ENCODE measurements at regions not wholly inside any gene's neighbourhood (a gene's known extent, or its start where the extent isn't known, plus 50 kb on each side); places are given as distances from the start of the nearest gene placed in this dataset.

- no peaks in the 10 kb centered on the region for H3K9me3 ChIP-seq (ENCODE audit: control insufficient read depth in 4 of 4, low read length in 3 of 4)
- H3K4me1 ChIP-seq (ENCODE audit: control insufficient read depth in 4 of 4, insufficient read depth in 4 of 4, low read length in 3 of 4): no peaks in the 10 kb centered on the region
- no peak overlapping the region for H3K27ac ChIP-seq (ENCODE audit: low read depth in 1 of 2, low read length in 2 of 2)
- no peaks in the 10 kb centered on the region for H3K27me3 ChIP-seq (ENCODE audit: control insufficient read depth in 4 of 4, insufficient read depth in 4 of 4, low read length in 3 of 4)
- no peaks in the 10 kb centered on the region for H3K36me3 ChIP-seq (ENCODE audit: control insufficient read depth in 4 of 4, insufficient read depth in 3 of 4, low read depth in 1 of 4, low read length in 3 of 4)
- DNase-seq (ENCODE audit: low spot score): no peak
- no peak overlapping the region for H3K4me3 ChIP-seq (ENCODE audit: low read depth in 1 of 3, low read length in 3 of 3)
- 63% methylated on average over 5 of the region's 5 CpGs for WGBS
- no peak overlapping the region for H3K9ac ChIP-seq (ENCODE audit: low read depth in 1 of 2, low read length in 2 of 2)
- TF ChIP-seq SP1 (IDR thresholded peaks at IDR 0.05): no peak
- no peak for TF ChIP-seq FOXA2 (IDR thresholded peaks at IDR 0.05)
- no peak for TF ChIP-seq GABPA (IDR thresholded peaks at IDR 0.05 in 1 of 2, conservative IDR thresholded peaks at IDR 0.05 in 1 of 2)
- TF ChIP-seq RAD21 (IDR thresholded peaks at IDR 0.05): no peak
- TF ChIP-seq TAF1 (conservative IDR thresholded peaks at IDR 0.05): no peak
- no peak for TF ChIP-seq FOXA1 (IDR thresholded peaks at IDR 0.05)
- no peak for TF ChIP-seq HNF4A (conservative IDR thresholded peaks at IDR 0.05)
- TF ChIP-seq YY1 (IDR thresholded peaks at IDR 0.05): no peak
- TF ChIP-seq HNF4G (IDR thresholded peaks at IDR 0.05): no peak
- TF ChIP-seq CTCF (IDR thresholded peaks at IDR 0.05; ENCODE audit: low read depth, low read length, missing input control): no peak
- TF ChIP-seq REST (IDR thresholded peaks at IDR 0.05): no peak
- no peak for TF ChIP-seq ATF3 (IDR thresholded peaks at IDR 0.05)
Measured at GRCh38 chr10:109743146-109743545, 180.2 kb downstream of the XPNPEP1 start.

- H3K36me3 ChIP-seq (ENCODE audit: control insufficient read depth in 4 of 4, insufficient read depth in 3 of 4, low read depth in 1 of 4, low read length in 3 of 4): no peaks in the 10 kb centered on the region
- H3K27me3 ChIP-seq (ENCODE audit: control insufficient read depth in 4 of 4, insufficient read depth in 4 of 4, low read length in 3 of 4): no peaks in the 10 kb centered on the region
- no peaks in the 10 kb centered on the region for H3K4me1 ChIP-seq (ENCODE audit: control insufficient read depth in 4 of 4, insufficient read depth in 4 of 4, low read length in 3 of 4)
- H3K4me3 ChIP-seq (ENCODE audit: low read depth in 1 of 3, low read length in 3 of 3): no peak overlapping the region
- no peak overlapping the region for H3K9ac ChIP-seq (ENCODE audit: low read depth in 1 of 2, low read length in 2 of 2)
- H3K27ac ChIP-seq (ENCODE audit: low read depth in 1 of 2, low read length in 2 of 2): no peak overlapping the region
- DNase-seq (ENCODE audit: low spot score): no peak
- TF ChIP-seq YY1 (IDR thresholded peaks at IDR 0.05) (no peak), SP1 (IDR thresholded peaks at IDR 0.05) (no peak)
- H3K9me3 ChIP-seq (ENCODE audit: control insufficient read depth in 4 of 4, low read length in 3 of 4): no peaks in the 10 kb centered on the region
- WGBS: 76% methylated on average over 2 of the region's 2 CpGs
Measured at GRCh38 chr10:109741712-109742111, 181.6 kb downstream of the XPNPEP1 start.

- TF ChIP-seq HNF4G (IDR thresholded peaks at IDR 0.05): no peak
- TF ChIP-seq RXRA (IDR thresholded peaks at IDR 0.05): no peak
- no peak for TF ChIP-seq ZBTB33 (IDR thresholded peaks at IDR 0.05)
- no peak for TF ChIP-seq FOXA1 (IDR thresholded peaks at IDR 0.05)
- no peak for TF ChIP-seq TAF1 (conservative IDR thresholded peaks at IDR 0.05)
- TF ChIP-seq REST (IDR thresholded peaks at IDR 0.05): no peak
Measured at GRCh38 chr10:109740436-109740835, 182.9 kb downstream of the XPNPEP1 start.

More at GRCh38 chr10:109740436-109740835, 182.9 kb downstream of the XPNPEP1 start:
- no peak overlapping the region for H3K4me3 ChIP-seq (ENCODE audit: low read depth in 1 of 3, low read length in 3 of 3)
- 74% methylated on average over 3 of the region's 3 CpGs for WGBS
- no peaks in the 10 kb centered on the region for H3K9me3 ChIP-seq (ENCODE audit: control insufficient read depth in 4 of 4, low read length in 3 of 4)
- H3K27me3 ChIP-seq (ENCODE audit: control insufficient read depth in 4 of 4, insufficient read depth in 4 of 4, low read length in 3 of 4): no peaks in the 10 kb centered on the region
- no peaks in the 10 kb centered on the region for H3K36me3 ChIP-seq (ENCODE audit: control insufficient read depth in 4 of 4, insufficient read depth in 3 of 4, low read depth in 1 of 4, low read length in 3 of 4)
- DNase-seq (ENCODE audit: low spot score): no peak
- no peaks in the 10 kb centered on the region for H3K4me1 ChIP-seq (ENCODE audit: control insufficient read depth in 4 of 4, insufficient read depth in 4 of 4, low read length in 3 of 4)
- no peak overlapping the region for H3K9ac ChIP-seq (ENCODE audit: low read depth in 1 of 2, low read length in 2 of 2)
- no peak overlapping the region for H3K27ac ChIP-seq (ENCODE audit: low read depth in 1 of 2, low read length in 2 of 2)

Data from liver (tissue), 8 donors.